Sigmoid colon (tissue), 4 donors: ENCODE measurements at regions not wholly inside any gene's neighbourhood (a gene's known extent, or its start where the extent isn't known, plus 50 kb on each side); places are given as distances from the start of the nearest gene placed in this dataset.

ENCODE experiments used
- POLR2AphosphoS5 ChIP-seq, 4 donors: sonication (generic); formaldehyde crosslinking; IDR thresholded peaks; one replicate each; pipeline ENCODE4 v1.6.1; 2017; ENCODE audit warnings: antibody characterized with exemption in 4 of 4
- TF ChIP-seq, protein P1 (sequence below), 4 experiments: fragments of 450-650 bp in 3 of 4; fragments of 200-600 bp in 1 of 4; IDR thresholded peaks; one replicate each; pipeline ENCODE4 v1.5.1; 2016 to 2019; ENCODE audit warnings: antibody characterized with exemption in 4 of 4, mild to moderate bottlenecking in 3 of 4, moderate library complexity in 2 of 4

DNA sequence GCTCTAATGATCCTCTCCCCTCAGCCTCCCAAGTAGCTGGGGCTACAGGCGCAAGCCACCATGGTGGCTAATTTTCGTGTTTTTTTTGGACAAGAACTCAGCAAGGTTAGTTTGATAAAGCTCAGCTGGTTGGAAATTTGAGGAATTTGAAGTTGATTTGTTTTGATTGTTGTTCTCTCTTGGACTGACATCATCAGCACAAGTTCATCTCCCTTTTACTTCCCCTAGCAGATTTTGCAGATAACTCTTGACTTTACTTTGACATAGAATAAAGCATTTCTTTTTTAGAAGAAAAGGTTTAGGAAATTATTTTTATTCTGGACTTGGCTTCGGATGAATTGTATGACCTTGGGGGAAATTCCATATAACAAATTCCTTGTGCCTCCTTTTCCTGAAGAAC lies 74.9 kb upstream of the DLX2 start:
- no peak for TF ChIP-seq POLR2AphosphoS5 (IDR thresholded peaks at IDR 0.05)
- TF ChIP-seq, protein P1, sequence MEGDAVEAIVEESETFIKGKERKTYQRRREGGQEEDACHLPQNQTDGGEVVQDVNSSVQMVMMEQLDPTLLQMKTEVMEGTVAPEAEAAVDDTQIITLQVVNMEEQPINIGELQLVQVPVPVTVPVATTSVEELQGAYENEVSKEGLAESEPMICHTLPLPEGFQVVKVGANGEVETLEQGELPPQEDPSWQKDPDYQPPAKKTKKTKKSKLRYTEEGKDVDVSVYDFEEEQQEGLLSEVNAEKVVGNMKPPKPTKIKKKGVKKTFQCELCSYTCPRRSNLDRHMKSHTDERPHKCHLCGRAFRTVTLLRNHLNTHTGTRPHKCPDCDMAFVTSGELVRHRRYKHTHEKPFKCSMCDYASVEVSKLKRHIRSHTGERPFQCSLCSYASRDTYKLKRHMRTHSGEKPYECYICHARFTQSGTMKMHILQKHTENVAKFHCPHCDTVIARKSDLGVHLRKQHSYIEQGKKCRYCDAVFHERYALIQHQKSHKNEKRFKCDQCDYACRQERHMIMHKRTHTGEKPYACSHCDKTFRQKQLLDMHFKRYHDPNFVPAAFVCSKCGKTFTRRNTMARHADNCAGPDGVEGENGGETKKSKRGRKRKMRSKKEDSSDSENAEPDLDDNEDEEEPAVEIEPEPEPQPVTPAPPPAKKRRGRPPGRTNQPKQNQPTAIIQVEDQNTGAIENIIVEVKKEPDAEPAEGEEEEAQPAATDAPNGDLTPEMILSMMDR (IDR thresholded peaks at IDR 0.05): no peak
